H1 (cell line): ENCODE measurements at regions not wholly inside any gene's neighbourhood (a gene's known extent, or its start where the extent isn't known, plus 50 kb on each side); places are given as distances from the start of the nearest gene placed in this dataset.

Experiments used
- CTCF ChIA-PET: fragments of 300-600 bp; sonication (Branson Sonifier 250); formaldehyde crosslinking; loops from one replicate; lab custom pipeline; 2021; ENCODE audit not compliant: partially characterized antibody; lab: Charles Lee
- POLR2A ChIA-PET: fragments of 300-600 bp; sonication (Branson Sonifier 250); formaldehyde crosslinking; loops from one replicate; lab custom pipeline; 2021; ENCODE audit warnings: inconsistent platforms; ENCODE audit not compliant: partially characterized antibody; lab: Charles Lee
- DNase-seq, 2 experiments: peaks; one replicate each; pipeline versions ENCODE4 v3.0.0 to v3.0.0-alpha.2; 2010 to 2022; ENCODE audit warnings: low spot score in 2 of 2, low read depth in 1 of 2, mixed read lengths in 1 of 2
- FAIRE-seq: peaks from 2 replicates; lab custom pipeline; 2011; peaks lifted over from hg19 to GRCh38; lab: Jason Lieb, UNC
- H2AFZ ChIP-seq: 2 replicates; pipeline ENCODE4 v1.8.1; 2012; ENCODE audit warnings: low read length, inconsistent platforms
- H2AK5ac ChIP-seq: 2 replicates; pipeline ENCODE4 v1.6.1; 2013; ENCODE audit warnings: low read depth, low read length
- H2BK120ac ChIP-seq: replicated peaks from 2 replicates; pipeline ENCODE3; 2013; ENCODE audit warnings: low read depth, low read length, inconsistent platforms
- H2BK12ac ChIP-seq: 2 replicates; pipeline ENCODE4 v1.6.1; 2013; ENCODE audit warnings: low read depth, low read length
- H2BK15ac ChIP-seq: 2 replicates; pipeline ENCODE4 v1.6.1; 2013; ENCODE audit warnings: low read length
- H2BK20ac ChIP-seq: 2 replicates; pipeline ENCODE4 v1.6.1; 2013; ENCODE audit warnings: low read length
- H2BK5ac ChIP-seq: 2 replicates; pipeline ENCODE4 v1.6.1; 2013; ENCODE audit warnings: low read depth, low read length
- H3K14ac ChIP-seq: 2 replicates; pipeline ENCODE4 v1.6.1; 2013; ENCODE audit warnings: inconsistent platforms; ENCODE audit not compliant: insufficient read length
- H3K18ac ChIP-seq: 2 replicates; pipeline ENCODE4 v1.6.1; 2013; ENCODE audit warnings: low read length; ENCODE audit errors: extremely low read depth
- H3K23ac ChIP-seq: 2 replicates; pipeline ENCODE4 v1.6.1; 2013; ENCODE audit warnings: inconsistent platforms; ENCODE audit not compliant: insufficient read length
- H3K23me2 ChIP-seq: 2 replicates; pipeline ENCODE4 v1.6.1; 2013; ENCODE audit warnings: low read depth, low read length
- H3K27ac ChIP-seq: 2 replicates; pipeline ENCODE4 v1.6.1; 2011; ENCODE audit warnings: low read depth, low read length, inconsistent platforms
- H3K27me3 ChIP-seq, 4 experiments: replicated peaks in 1 of 4; 1 replicate in 1 of 4; 2 replicates in 3 of 4; pipeline versions ENCODE4 v1.6.1 to v1.8.1; 2011 to 2013; ENCODE audit warnings: low read length in 3 of 4, mild to moderate bottlenecking in 3 of 4, inconsistent platforms in 2 of 4, mixed read lengths in 2 of 4, moderate library complexity in 1 of 4; ENCODE audit not compliant: control insufficient read depth in 3 of 4, insufficient read depth in 3 of 4; ENCODE audit errors: extremely low read depth in 1 of 4
- H3K36me3 ChIP-seq, 4 experiments: 2 replicates each; pipeline versions ENCODE4 v1.6.1 to v1.8.1; 2011 to 2013; ENCODE audit warnings: mild to moderate bottlenecking in 4 of 4, low read length in 3 of 4, moderate library complexity in 2 of 4, control low read depth in 1 of 4, inconsistent platforms in 1 of 4; ENCODE audit not compliant: insufficient read depth in 4 of 4, control insufficient read depth in 2 of 4
- H3K4ac ChIP-seq: replicated peaks from 2 replicates; pipeline ENCODE3; 2013; ENCODE audit warnings: low read length, low read depth, mixed read lengths, inconsistent platforms; ENCODE audit not compliant: insufficient read length
- H3K4me1 ChIP-seq, 4 experiments: replicated peaks in 1 of 4; 1 replicate in 1 of 4; 2 replicates in 3 of 4; pipeline versions ENCODE4 v1.6.1 to v1.8.1; 2011 to 2013; ENCODE audit warnings: low read length in 3 of 4, inconsistent platforms in 2 of 4, mixed read lengths in 1 of 4; ENCODE audit not compliant: insufficient read depth in 4 of 4, control insufficient read depth in 3 of 4
- H3K4me2 ChIP-seq, 2 experiments: 2 replicates each; pipeline versions ENCODE4 v1.6.1 to v1.8.1; 2011 to 2013; ENCODE audit warnings: low read depth in 2 of 2, low read length in 2 of 2, control low read depth in 1 of 2, inconsistent platforms in 1 of 2, mild to moderate bottlenecking in 1 of 2; ENCODE audit not compliant: insufficient read depth in 1 of 2
- H3K4me3 ChIP-seq, 4 experiments: fragments of 200-600, 300-600 bp in 1 of 4; sonication (generic), shearing (Covaris generic), sonication (Bioruptor Twin) in 1 of 4; 2 replicates each; pipeline versions ENCODE4 v1.5.1 to v1.8.1; 2011 to 2016; ENCODE audit warnings: low read length in 4 of 4, low read depth in 3 of 4, control low read depth in 2 of 4, inconsistent platforms in 2 of 4, mild to moderate bottlenecking in 2 of 4, mixed read lengths in 1 of 4, moderate library complexity in 1 of 4; ENCODE audit not compliant: insufficient read depth in 2 of 4; ENCODE audit errors: extremely low read depth in 1 of 4
- H3K56ac ChIP-seq: replicated peaks from 2 replicates; pipeline ENCODE3; 2013; ENCODE audit warnings: low read depth, mild to moderate bottlenecking, mixed read lengths, low read length, inconsistent platforms; ENCODE audit not compliant: insufficient read length
- H3K79me1 ChIP-seq: 2 replicates; pipeline ENCODE4 v1.6.1; 2013; ENCODE audit warnings: low read depth, low read length, control low read depth
- H3K79me2 ChIP-seq, 2 experiments: 2 replicates each; pipeline versions ENCODE4 v1.6.1 to v1.8.1; 2012 to 2013; ENCODE audit warnings: low read length in 2 of 2, mild to moderate bottlenecking in 2 of 2, inconsistent platforms in 1 of 2; ENCODE audit not compliant: insufficient read depth in 2 of 2, control insufficient read depth in 1 of 2
- H3K9ac ChIP-seq, 4 experiments: replicated peaks in 1 of 4; 1 replicate in 1 of 4; 2 replicates in 3 of 4; pipeline versions ENCODE4 v1.6.1 to v1.8.1; 2011 to 2013; ENCODE audit warnings: low read depth in 3 of 4, low read length in 3 of 4, control low read depth in 2 of 4, mild to moderate bottlenecking in 2 of 4, moderate library complexity in 2 of 4, inconsistent platforms in 1 of 4; ENCODE audit errors: extremely low read depth in 1 of 4
- H3K9me3 ChIP-seq, 2 experiments: 2 replicates each; pipeline versions ENCODE4 v1.6.1 to v1.8.1; 2012 to 2013; ENCODE audit warnings: mild to moderate bottlenecking in 2 of 2, moderate library complexity in 2 of 2, control low read depth in 1 of 2, inconsistent platforms in 1 of 2, low read depth in 1 of 2, low read length in 1 of 2, mixed read lengths in 1 of 2; ENCODE audit not compliant: insufficient read depth in 2 of 2
- H4K20me1 ChIP-seq, 2 experiments: replicated peaks in 1 of 2; 2 replicates each; pipeline versions ENCODE3 to v1.8.1; 2011 to 2013; ENCODE audit warnings: inconsistent platforms in 2 of 2, low read length in 2 of 2, mild to moderate bottlenecking in 1 of 2; ENCODE audit not compliant: insufficient read depth in 2 of 2, control insufficient read depth in 1 of 2
- H4K5ac ChIP-seq: 2 replicates; pipeline ENCODE4 v1.6.1; 2013; ENCODE audit warnings: low read length, low read depth, mixed read lengths, inconsistent platforms; ENCODE audit not compliant: insufficient read length
- H4K8ac ChIP-seq: 2 replicates; pipeline ENCODE4 v1.8.0; 2013; ENCODE audit warnings: mild to moderate bottlenecking, moderate library complexity, low read length, inconsistent platforms; ENCODE audit not compliant: insufficient read depth; ENCODE audit errors: extremely low read depth
- H4K91ac ChIP-seq: replicated peaks from 2 replicates; pipeline ENCODE3; 2013; ENCODE audit warnings: low read length, mixed read lengths, inconsistent platforms; ENCODE audit not compliant: insufficient read length
- CEBPB ChIP-seq: IDR thresholded peaks from 2 replicates; pipeline ENCODE4 v1.6.1; 2012; ENCODE audit warnings: low read depth, low read length
- CHD1 ChIP-seq: IDR thresholded peaks from 2 replicates; pipeline ENCODE4 v1.6.1; 2012; ENCODE audit warnings: low read depth, low read length, improper control_type of control experiment
- CREB1 ChIP-seq: IDR thresholded peaks from 2 replicates; pipeline ENCODE4 v1.6.1; 2012; ENCODE audit warnings: inconsistent platforms
- EGR1 ChIP-seq: IDR thresholded peaks from 2 replicates; pipeline ENCODE4 v1.6.1; 2011; ENCODE audit warnings: low read depth, low read length, borderline replicate concordance
- GABPA ChIP-seq: IDR thresholded peaks from 2 replicates; pipeline ENCODE4 v1.6.1; 2011; ENCODE audit warnings: mild to moderate bottlenecking, low read length, moderate library complexity, borderline replicate concordance; ENCODE audit not compliant: insufficient read depth
- NRF1 ChIP-seq: IDR thresholded peaks from 2 replicates; pipeline ENCODE4 v1.6.1; 2011; ENCODE audit warnings: mild to moderate bottlenecking, low read depth, low read length, improper control_type of control experiment
- PHF8 ChIP-seq: fragments of 200-600 bp; sonication (generic); conservative IDR thresholded peaks from 2 replicates; pipeline ENCODE4 v1.7.1; 2012; ENCODE audit warnings: low read depth, mild to moderate bottlenecking, inconsistent platforms, low read length, moderate library complexity
- SP2 ChIP-seq: IDR thresholded peaks from 2 replicates; pipeline ENCODE4 v1.6.1; 2012; ENCODE audit warnings: mild to moderate bottlenecking, low read length, inconsistent platforms
- SUZ12 ChIP-seq: fragments of 200-600 bp; sonication (generic); IDR thresholded peaks from 2 replicates; pipeline ENCODE4 v1.6.1; 2012; ENCODE audit warnings: mild to moderate bottlenecking, inconsistent platforms, low read length, moderate library complexity, mixed read lengths
- ZNF274 ChIP-seq: IDR thresholded peaks from 2 replicates; pipeline ENCODE4 v1.7.0; 2012; ENCODE audit warnings: low read length, borderline replicate concordance; ENCODE audit errors: extremely low read depth
- WGBS, 2 experiments: shearing (Covaris generic) in 1 of 2; methylation state at CpG; one replicate each; pipeline versions ENCODE4 v1.1.6 to v1.1.7; 2013 to 2015; ENCODE audit warnings: low lambda C conversion rate in 2 of 2, mixed read lengths in 2 of 2, inconsistent platforms in 1 of 2, low coverage in 1 of 2, missing lambda C conversion rate in 1 of 2; ENCODE audit not compliant: insufficient replicate concordance in 2 of 2, insufficient coverage in 1 of 2, insufficient read length in 1 of 2; ENCODE audit errors: extremely low coverage in 1 of 2, missing lambda C conversion rate in 1 of 2; 5-methylcytosine and 5-hydroxymethylcytosine counted together
- TF ChIP-seq, protein P1 (sequence below): IDR thresholded peaks from 2 replicates; pipeline ENCODE4 v1.6.1; 2011; ENCODE audit warnings: low read depth, mild to moderate bottlenecking, low read length; ENCODE audit not compliant: insufficient read depth
- TF ChIP-seq, protein P2 (sequence below): IDR thresholded peaks from 2 replicates; pipeline ENCODE4 v1.6.1; 2012; ENCODE audit warnings: inconsistent platforms

DNA sequence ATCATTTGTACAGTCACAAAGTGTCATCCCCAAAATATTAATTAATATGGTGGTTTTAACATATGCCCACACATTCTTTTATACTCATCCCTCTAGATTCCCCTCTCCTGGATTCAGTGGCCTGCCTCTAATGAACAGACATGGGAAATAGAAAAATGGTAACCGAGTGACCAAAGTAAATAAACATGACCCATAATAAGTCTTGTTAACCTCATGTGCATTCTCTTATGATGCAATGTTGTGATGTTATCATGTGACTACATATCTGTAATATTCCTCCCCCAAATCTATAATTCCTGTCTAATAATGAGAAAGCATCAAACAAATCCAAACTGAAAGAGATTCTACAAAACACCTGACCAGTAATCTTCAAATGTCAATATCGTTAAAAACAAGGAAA lies 164.5 kb upstream of the PRSS1 start:
- no peak for FAIRE-seq
- no peak overlapping the region for H3K4me2 ChIP-seq
- H2BK12ac ChIP-seq: no peak overlapping the region
- TF ChIP-seq SP2 (no peak), ZNF274 (no peak), SUZ12 (no peak), CREB1 (no peak), EGR1 (no peak), CHD1 (no peak), PHF8 (no peak), CEBPB (no peak), NRF1 (no peak), GABPA (no peak)
- TF ChIP-seq, protein P1, sequence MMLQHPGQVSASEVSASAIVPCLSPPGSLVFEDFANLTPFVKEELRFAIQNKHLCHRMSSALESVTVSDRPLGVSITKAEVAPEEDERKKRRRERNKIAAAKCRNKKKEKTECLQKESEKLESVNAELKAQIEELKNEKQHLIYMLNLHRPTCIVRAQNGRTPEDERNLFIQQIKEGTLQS: no peak
- TF ChIP-seq, protein P2, sequence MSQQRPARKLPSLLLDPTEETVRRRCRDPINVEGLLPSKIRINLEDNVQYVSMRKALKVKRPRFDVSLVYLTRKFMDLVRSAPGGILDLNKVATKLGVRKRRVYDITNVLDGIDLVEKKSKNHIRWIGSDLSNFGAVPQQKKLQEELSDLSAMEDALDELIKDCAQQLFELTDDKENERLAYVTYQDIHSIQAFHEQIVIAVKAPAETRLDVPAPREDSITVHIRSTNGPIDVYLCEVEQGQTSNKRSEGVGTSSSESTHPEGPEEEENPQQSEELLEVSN: no peak

More for the DNA sequence above, 164.5 kb upstream of the PRSS1 start:
- Histone ChIP-seq H3K79me1 (no peaks in the 10 kb centered on the region), H3K14ac (no peak overlapping the region), H2AFZ (no peak overlapping the region), H3K9ac (no peak overlapping the region), H3K79me2 (no peaks in the 10 kb centered on the region), H3K27ac (no peak overlapping the region), H3K23me2 (no peaks in the 10 kb centered on the region), H2AK5ac (no peak overlapping the region), H3K36me3 (no peaks in the 10 kb centered on the region), H3K18ac (no peak overlapping the region), H4K20me1 (no peaks in the 10 kb centered on the region), H4K5ac (no peak overlapping the region), H2BK120ac (no peak overlapping the region), H3K27me3 (no peaks in the 10 kb centered on the region), H3K9me3 (no peaks in the 10 kb centered on the region), H3K4me1 (peaks cover 0 to 5% (median 3%) of the 10 kb centered on the region in 4 experiments; a peak in 3 of 7 replicates), H3K4me3 (no peak overlapping the region), H4K8ac (no peak overlapping the region), H3K56ac (no peak overlapping the region), H2BK20ac (no peak overlapping the region), H3K23ac (no peak overlapping the region), H2BK15ac (no peak overlapping the region), H2BK5ac (no peak overlapping the region), H4K91ac (no peak overlapping the region), H3K4ac (no peak overlapping the region)
- WGBS, 2 experiments: 89% methylated on average over 2 of the region's 2 CpGs; no CpG with 5 or more reads in 1 of the 2 experiments
- DNase-seq: no peak
- ChIA-PET POLR2A (no interaction called here), CTCF (interaction anchor here (0.5 to 6.2 kb wide), 32 partner anchors 9 to 271 kb away, joined by 3 to 54 read pairs (median 4); no protein-coding TSS in a partner anchor)
